ENCODE measurements at regions not wholly inside any gene's neighbourhood (a gene's known extent, or its start where the extent isn't known, plus 50 kb on each side); places are given as distances from the start of the nearest gene placed in this dataset.

DNA sequence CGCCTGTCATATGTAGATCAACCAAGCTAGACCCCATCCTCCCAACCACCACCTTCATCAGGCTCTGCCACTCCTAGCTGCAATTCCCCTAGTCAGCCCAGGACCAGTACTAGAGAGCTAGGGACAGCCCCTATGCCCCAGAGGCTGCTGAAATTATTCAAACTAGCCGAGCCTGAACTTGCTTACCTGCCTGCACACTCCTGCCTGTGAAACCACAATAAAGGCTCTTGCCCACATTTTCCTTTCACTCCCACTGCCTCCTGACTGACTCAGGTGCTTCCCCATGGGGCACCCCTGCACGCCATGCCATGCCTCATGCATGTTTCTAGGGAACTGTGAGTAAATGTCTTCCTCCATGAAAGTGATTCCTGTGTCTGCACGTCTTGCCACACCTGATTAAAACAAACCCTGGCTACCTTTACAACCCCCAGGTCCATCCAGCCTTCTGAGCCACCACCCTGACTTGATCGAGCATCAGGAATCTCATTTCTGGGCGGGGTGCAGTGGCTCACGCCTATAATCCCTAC lies 66.5 kb upstream of the IER3 start:
- TF ChIP-seq, protein P1, sequence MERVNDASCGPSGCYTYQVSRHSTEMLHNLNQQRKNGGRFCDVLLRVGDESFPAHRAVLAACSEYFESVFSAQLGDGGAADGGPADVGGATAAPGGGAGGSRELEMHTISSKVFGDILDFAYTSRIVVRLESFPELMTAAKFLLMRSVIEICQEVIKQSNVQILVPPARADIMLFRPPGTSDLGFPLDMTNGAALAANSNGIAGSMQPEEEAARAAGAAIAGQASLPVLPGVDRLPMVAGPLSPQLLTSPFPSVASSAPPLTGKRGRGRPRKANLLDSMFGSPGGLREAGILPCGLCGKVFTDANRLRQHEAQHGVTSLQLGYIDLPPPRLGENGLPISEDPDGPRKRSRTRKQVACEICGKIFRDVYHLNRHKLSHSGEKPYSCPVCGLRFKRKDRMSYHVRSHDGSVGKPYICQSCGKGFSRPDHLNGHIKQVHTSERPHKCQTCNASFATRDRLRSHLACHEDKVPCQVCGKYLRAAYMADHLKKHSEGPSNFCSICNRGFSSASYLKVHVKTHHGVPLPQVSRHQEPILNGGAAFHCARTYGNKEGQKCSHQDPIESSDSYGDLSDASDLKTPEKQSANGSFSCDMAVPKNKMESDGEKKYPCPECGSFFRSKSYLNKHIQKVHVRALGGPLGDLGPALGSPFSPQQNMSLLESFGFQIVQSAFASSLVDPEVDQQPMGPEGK (CRISPR knock-in tag; IDR thresholded peaks at IDR 0.05; ENCODE audit: borderline replicate concordance), result no peak
- TF ChIP-seq ZNF565 (CRISPR knock-in tag; conservative IDR thresholded peaks at IDR 0.05; ENCODE audit: low read depth) (no peak), OSR1 (CRISPR knock-in tag; IDR thresholded peaks at IDR 0.05) (no peak), ISL1 (CRISPR knock-in tag; IDR thresholded peaks at IDR 0.05) (no peak), BACH2 (CRISPR knock-in tag; IDR thresholded peaks at IDR 0.05; ENCODE audit: borderline replicate concordance) (no peak), RARB (CRISPR knock-in tag; IDR thresholded peaks at IDR 0.05) (no peak), TCF4 (CRISPR knock-in tag; IDR thresholded peaks at IDR 0.05; ENCODE audit: borderline replicate concordance) (no peak), PPARA (CRISPR knock-in tag; IDR thresholded peaks at IDR 0.05; ENCODE audit: borderline replicate concordance) (no peak), GLIS3 (CRISPR knock-in tag; IDR thresholded peaks at IDR 0.05) (no peak), ZFP30 (CRISPR knock-in tag; IDR thresholded peaks at IDR 0.05) (no peak), ZFP3 (CRISPR knock-in tag; IDR thresholded peaks at IDR 0.05) (no peak), SNAI2 (CRISPR knock-in tag; IDR thresholded peaks at IDR 0.05) (no peak)
- TF ChIP-seq, protein P2, sequence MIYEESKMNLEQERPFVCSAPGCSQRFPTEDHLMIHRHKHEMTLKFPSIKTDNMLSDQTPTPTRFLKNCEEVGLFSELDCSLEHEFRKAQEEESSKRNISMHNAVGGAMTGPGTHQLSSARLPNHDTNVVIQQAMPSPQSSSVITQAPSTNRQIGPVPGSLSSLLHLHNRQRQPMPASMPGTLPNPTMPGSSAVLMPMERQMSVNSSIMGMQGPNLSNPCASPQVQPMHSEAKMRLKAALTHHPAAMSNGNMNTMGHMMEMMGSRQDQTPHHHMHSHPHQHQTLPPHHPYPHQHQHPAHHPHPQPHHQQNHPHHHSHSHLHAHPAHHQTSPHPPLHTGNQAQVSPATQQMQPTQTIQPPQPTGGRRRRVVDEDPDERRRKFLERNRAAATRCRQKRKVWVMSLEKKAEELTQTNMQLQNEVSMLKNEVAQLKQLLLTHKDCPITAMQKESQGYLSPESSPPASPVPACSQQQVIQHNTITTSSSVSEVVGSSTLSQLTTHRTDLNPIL (CRISPR knock-in tag; IDR thresholded peaks at IDR 0.05; ENCODE audit: low read depth), result no peak

Data from SK-N-SH treated with all-trans-retinoic acid at 6 μM for 48 hours (cell line).